GM21723 (cell line): ENCODE measurements at regions not wholly inside any gene's neighbourhood (a gene's known extent, or its start where the extent isn't known, plus 50 kb on each side); places are given as distances from the start of the nearest gene placed in this dataset.

Experiments
- ATAC-seq: cut with Tn5 transposase; IDR thresholded peaks from one replicate; pipeline ENCODE4 v1.9.1; 2021; ENCODE audit warnings: mild to moderate bottlenecking, moderate library complexity; ENCODE audit not compliant: unreplicated experiment

DNA sequence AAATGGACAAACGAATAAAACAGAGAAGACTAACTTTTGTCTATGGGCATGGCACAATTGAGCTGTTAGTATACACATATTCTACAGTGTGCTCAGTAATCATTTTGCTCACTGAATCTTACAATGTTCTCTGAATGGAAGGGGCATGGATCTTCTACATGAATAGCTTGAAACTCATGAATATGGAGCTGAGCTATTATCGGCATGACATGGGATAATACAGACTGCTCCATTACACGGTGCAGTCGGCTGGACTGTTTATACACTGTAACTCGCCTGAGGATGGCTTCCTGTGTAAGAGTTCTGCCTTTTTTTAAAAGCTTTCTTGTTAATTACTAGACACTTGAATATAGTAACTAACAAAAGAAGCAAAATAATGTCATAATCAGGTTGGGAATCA, 368.5 kb upstream of the MAD2L1 start:
- ATAC-seq: no peak

DNA sequence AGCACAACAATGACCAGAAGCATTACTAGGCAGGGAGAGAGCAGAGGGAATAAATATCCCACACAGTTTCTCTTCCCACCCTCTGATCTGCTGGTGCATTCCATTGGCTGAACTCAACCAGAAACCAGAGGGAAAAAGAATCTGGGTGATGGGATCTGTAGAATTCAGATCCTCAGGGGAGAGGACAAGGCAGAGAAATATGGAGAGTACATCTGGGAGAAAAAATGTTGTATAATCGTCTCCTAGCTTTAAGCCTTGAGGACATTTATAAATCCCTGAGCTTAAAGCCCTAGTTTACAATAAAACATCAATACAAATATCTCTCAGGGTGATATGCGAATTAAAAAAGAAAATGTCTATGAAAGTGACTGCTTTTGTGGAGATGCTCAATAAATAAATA, 368.1 kb upstream of the MAD2L1 start:
- no peak for ATAC-seq

DNA sequence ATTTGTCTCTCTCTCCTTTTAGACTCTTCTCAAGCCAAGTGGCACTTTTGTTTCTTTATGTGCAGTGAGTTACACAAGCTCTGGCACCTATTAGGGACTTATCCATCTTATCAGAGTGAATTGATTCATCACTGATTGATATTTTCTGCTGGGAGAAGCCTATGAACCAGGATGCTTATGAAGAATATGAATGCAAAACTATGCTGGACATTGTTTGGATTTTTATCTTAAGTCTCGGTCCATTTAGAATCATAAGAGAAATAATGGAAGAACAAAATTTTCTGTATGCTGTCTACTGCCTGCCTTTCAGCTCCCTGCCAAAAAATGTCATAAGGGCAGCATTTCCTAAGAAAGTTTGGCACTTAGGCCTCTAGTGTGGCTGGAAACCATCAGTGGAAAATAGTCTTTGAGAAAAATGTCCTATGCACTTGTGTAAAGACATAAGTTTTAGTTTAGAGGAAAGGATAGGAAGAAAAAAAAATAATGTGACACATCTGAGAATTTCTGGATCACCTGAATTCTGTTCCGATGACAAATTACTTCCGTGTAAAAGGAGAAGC, 365.7 kb upstream of the MAD2L1 start:
- ATAC-seq: no peak

DNA sequence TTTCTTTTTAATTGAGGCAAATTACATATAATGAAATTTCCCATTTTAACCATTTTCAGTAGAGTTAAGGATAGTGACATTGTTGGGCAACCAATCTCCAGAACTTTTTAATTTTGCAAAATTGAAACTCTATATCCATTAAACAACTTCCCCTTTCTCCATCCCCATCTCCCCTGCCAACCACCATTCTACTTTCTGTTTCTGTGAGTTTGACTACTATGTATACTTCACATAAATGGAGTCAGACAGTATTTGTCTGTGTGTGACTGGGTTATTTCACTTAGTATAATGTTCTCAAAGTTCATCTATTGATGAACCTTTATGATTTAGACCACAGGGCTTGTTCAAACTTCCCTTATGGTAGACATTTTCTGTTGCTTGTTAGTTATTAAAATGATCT, 364.5 kb upstream of the MAD2L1 start:
- no peak for ATAC-seq

DNA sequence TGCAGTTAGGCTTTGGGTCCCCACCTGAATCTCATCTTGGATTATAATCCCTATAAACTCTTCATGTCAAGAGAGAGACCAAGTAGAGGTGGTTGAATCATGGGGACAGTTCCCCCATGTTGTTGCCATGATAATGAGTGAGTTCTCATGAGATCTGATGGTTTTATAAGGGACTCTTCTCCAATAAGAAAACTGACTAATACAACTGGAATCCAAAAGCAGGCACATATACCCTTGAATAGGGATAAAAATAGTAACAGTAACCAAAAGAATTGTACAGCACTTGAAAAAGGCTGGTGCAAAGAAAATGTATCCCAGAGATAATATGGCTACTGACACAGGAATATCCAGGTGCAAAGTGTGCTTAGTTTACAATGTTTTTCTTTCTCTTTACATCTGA, 351.5 kb upstream of the MAD2L1 start:
- ATAC-seq: no peak

DNA sequence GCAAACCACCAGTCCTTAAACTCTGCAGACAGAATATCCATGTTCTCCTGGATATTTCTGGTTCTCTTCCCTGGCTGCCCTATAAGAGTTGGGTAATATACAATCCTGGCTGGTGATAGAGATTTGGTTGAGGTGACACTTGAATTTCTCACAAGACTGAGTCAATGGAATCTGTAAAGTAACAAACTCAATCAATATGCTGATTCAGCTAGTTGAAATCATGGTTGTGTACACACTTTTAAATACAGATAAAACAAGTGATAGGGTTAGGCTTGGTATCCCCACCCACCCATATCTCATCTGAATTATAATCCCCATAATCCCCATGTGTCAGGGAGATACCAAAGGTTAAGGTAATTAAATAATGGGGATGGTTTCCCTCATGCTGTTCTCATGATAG, 349.2 kb upstream of the MAD2L1 start:
- ATAC-seq: no peak

DNA sequence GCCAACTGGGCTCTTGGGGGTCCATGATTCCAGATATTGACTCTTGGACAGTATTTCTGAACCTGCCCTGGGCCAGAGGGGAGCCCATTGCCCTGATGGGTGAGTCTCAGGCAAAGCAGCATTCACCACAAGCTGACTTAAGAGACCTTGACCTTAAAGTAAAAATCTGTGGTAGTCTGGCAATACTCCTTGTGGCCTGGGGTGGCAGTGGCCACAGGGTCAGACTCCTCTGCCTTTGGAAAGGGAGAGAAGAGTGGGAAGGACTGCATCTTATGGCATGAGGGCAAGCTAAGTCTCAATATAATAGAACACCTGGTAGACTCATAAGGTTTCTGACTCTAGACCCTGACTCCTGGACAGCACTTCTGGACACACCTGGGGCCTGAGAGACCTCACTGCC, 340.3 kb upstream of the MAD2L1 start:
- no peak for ATAC-seq

DNA sequence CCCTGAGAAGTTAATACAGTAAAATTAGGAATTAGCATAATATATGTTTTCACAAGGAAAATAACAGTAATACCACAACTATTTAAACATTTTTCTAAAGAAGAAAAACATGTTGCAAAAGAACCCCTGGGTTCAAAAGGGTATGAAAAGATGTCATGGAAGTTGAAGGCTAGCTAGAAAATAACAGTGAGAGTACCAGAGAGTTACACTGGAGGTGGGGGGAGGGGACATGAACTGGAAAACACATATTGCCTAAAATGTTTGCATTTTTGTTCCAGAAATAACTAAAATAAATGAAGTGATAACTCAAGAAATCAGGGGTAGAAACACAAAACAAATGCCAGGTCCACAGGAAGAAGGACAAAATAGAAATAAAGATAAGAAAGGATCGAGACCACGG, 336.6 kb upstream of the MAD2L1 start:
- no peak for ATAC-seq

DNA sequence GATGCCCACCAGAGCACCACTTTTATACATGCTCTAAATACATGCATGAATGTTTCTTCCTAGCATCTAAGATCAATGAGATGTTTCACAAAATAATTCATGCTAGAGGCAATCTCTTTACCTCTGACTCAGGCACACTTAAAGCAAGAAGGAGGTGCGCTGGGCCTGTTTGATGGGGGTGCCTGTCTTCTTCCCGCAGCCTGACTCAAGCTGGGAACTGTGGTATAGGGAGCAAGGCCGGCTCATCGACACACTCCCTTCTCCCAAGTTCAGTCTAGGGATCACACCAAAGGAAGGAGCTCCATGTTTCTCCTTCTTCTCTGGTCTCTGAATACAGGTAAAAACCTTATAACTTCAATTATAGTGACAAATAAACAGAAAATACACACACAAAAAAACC, 333.8 kb upstream of the MAD2L1 start:
- no peak for ATAC-seq

DNA sequence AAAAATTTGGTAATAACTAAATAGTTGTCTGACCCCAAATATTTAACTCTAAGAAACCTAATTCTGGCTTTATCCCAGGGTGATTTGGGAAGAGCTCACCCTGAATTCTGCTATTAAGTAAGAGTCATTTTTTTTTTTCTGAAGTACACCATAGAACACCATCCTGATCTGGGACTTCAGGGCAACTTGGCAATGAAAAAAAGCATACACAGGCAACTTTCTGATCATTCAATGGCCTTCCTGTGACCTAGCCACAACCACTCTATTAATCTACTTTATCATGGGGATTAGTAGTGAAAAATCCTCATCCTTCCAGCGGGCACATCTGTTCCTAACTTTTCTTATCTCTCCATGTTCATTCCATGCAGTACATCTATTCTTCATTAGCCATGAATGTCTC, 333.2 kb upstream of the MAD2L1 start:
- no peak for ATAC-seq

DNA sequence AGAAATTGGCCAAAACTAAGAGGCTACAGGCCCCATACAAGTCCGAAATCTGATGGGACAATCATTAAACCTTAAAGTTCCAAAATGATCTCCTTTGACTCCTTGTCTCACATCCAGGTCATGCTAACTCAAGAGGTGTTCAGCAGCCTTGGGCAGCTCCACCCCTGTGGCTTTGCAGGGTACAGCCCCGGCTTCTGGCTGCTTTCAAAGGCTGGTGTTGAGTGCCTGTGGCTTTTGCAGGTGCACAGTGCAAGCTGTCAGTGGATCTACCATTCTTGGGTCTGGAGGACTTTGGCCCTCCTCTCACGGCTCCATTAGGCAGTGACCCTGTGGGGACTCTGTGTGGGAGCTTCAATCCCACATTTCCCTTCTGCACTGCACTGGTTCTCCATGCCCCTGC, 329.1 kb upstream of the MAD2L1 start:
- ATAC-seq: no peak

DNA sequence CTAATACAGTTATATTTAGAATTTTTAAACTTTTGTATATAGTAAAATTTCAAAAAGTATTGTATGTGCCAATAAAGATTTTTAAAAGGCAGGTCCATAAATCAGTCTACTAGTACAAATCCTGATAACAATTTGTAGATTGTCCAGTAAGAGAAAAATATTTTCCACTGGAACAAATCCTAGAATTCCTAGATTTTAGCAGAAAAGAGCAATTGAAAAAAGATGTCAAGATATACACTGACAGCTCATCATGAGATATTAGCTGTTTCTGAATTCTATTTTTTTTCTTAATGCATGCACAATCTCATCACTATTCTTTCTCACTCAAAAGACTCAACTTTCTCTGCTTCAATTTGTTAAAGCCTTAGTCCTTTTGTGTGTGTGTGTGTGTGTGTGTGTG, 289.2 kb upstream of the MAD2L1 start:
- ATAC-seq: no peak

DNA sequence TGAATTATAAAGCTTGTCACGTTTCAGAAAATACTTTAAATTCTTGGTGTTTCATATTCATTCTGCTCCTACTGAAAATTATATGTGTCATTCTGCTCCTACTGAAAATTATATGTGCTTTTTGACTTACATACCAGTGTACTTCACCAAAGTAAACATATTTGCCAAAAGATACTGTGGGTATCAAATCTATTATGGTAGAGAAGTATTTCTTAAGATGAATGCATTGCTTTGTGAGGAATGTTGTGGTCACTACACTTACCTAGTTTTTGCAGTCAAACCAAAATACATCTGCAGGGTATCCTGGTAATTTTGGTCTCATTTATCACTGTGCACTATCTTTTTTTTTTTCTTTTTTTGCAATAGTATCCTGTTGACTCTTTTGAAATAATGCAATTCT, 287.7 kb upstream of the MAD2L1 start:
- no peak for ATAC-seq

DNA sequence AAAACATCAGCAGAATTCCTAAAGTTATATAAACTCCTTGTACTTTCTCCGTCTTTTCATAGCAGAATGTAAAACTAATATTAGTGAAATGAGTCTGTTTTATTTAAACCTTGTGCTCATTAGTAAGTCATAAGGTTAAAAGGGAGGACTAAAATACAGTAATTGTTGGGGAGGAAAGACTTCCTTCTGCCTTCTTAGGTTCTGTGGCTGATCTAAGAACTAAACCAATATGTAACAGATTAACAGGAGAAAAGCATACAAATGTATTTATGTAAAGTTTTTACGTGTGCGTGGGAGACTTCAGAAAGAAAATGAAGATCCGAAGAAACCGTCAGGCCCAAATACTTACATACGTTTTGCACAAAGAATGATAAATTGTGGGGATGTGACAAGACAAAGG, 286.6 kb upstream of the MAD2L1 start:
- ATAC-seq: no peak

DNA sequence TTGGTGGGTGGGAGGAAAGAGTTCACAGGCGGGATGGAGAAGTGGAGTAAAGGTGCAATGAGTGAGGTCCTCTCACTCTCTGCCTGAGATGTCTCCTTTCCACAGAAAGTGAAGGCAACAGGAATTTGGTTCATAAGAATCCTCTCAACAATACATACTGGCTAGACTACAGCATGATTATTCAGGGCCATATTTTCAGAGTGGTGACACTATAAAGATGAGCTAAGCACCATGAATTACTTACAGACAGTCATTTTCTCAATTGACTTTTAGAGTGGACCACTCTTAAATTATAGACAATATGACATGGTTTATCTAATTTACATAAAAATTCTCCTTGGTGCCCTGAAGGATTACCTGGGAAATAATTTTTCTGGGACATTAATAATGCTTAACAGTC, 286.1 kb upstream of the MAD2L1 start:
- ATAC-seq: no peak

DNA sequence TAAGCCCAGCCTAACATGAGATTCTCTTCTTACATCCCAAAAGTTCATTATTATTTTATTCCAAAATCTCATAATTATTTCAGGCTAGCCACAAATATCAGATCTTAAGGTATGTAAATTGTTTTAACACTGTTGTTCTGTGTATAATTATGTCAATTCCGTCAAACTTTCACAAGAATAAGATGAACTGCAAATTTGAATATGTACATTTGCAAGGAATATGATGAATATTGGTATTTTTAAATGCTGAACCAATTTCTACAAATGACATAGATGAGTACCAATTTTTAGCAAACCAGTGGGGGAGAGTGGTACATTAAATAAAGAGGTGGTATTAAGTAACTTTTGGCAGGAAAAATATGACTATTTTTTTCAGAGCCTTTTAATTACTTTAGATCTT, 282.3 kb upstream of the MAD2L1 start:
- no peak for ATAC-seq

DNA sequence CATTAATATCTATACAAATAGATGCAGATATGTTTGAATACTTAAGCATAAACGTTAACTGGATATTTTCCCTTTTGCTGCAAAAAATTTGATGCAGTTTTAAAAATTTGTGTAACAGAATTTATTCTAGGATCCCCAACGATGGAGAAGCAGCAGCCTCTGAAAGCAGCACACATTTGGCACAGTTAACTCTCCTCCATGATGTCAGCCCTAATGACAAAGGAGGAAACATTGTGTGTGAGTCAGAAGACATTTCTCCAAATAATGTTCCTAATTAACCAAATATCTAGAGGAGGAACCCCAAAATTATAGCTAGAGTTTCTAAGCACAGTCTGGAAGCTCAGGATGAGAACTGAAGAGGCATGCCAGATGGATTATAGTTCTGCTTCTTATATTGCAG, 281.9 kb upstream of the MAD2L1 start:
- no peak for ATAC-seq

DNA sequence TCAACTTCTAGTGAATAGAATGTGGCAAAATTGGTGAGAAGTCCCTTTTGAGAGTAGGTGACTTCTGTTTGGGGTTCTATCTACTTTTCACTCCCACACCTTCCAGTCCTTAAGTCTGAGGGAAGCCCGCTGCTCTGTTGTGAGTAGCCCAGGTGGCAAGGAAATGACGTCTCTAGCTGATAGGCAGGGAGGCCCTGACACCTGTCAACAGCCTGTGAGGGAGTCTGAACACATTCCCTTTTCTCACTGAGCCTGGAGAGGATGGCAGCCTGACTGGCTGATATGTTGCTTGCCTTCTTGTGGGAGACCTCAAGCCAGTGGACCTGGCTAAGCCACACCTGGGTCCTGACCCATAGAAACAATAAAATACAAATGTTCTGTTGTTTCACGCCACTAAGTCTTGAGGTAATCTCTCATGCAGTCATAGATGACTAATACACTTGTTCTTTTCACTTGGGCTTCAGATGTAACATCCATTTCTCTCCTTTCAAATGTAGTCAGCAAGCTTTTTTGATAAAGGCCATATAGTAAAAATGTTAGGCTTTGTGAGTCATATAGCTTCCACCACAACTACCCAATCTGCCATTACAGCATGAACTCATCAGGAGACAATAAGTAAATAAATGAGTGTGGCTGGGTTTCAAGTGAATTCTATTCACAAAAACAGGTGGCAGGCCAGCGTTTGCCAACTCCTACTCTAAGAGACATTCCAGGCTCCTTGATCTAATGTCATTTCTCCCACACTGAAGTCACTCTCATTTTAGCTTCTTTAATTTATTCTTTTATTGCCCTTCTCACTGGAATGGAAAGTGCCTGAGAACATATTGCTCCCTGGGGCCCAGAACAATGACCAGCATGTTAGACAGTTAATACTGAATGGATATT, 265.1 kb upstream of the MAD2L1 start:
- ATAC-seq: no peak

DNA sequence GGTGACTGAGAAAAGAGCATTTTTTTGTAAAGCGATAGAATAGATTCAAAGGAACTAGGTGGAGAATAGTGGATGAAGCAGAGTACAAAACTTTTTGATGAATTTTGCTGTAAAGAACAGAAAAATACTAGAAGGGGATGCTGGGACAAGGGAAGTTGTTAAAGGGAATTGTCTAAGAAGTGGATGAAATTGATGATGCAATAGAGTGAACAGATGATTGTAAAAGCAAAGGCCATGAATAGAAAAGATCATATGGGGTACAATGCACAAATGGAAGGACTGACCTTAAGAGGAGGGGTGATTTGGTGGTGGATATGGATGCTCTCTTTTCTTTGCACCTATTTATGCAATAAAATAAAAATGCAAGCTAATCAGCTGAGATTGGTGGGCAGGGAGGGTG, 262.7 kb upstream of the MAD2L1 start:
- ATAC-seq: no peak

DNA sequence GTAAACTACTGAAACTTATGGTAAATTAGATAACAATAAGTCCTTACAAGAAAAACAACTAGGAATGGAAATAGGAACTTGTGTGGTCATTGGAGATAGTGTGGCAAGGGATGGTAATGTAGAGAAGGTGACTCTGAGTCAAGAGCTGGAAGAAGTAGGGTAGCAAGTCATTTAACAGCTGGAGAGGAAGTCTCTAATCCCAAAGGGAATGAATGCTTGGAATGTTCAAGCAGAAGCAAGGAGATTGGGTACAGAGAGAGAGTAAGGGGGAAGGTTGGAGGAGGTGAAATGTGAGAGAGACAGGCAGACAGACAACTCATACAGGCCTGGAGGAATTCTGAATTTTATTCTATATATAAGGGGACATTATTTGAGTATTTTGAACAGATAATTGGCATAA, 260.6 kb upstream of the MAD2L1 start:
- ATAC-seq: no peak

DNA sequence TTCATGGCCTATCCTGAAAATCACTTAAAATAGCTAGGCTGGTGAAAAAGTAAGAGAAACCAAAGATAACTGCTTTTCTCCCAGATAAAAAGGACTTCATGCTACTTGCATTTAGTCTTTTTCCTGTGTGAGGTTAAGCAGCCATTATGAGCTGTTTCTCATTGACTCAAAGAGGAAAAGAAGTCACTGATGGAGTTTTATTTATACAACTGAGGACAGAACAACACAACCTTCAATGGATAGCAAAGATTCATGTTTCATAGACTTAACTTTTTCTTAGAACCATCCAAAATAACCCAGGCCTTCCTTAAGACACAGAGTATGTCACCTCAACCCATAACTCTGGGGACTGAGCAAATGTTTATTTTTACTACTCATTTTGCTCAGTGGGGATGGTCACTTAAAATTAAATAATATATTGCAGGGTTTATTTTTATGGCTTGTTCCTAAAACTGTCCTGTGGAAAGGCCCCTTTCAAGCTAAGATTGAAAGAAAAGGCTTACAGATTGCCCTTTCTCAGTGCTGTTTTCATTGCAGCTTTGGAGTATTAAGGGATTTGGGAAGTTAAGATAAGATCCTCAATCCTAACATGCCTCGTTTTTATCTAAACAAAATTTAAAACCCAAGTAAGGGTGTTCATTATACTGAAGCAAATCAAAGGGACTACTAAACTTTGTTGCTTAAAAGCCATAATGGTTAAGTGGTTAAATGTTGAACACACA, 252.6 kb upstream of the MAD2L1 start:
- no peak for ATAC-seq

DNA sequence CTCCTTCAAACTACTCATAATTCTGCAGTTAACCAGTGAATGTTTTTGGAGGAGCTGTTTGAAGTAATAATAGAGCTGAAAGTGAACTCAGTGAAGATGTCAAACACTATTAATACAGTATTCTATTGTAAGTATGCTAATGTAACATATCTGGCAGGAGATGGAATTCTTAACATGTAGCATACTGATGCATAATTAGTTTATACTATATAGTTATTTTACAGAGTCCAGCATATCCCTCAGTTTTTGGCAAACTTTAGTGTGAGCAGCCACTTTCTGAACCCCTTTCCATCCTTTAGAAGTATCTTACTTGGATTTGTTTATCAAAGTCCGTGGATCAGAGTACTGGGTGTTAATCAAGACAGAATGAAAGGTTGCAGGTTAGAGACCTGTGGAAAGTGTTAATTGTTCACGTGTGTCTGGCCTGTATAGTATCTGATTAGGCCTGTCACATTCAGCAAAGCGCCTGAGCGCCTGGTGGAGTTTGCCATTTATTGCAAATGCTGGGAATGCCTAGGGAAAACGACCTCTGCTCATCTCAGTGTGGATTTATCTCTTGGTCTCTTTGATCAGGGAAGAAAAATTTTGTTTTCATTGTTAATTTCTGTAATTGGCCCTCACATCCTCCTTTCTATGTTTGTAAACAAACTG, 251.7 kb upstream of the MAD2L1 start:
- ATAC-seq: no peak
